ENCODE measurements at regions not wholly inside any gene's neighbourhood (a gene's known extent, or its start where the extent isn't known, plus 50 kb on each side); places are given as distances from the start of the nearest gene placed in this dataset.

DNA sequence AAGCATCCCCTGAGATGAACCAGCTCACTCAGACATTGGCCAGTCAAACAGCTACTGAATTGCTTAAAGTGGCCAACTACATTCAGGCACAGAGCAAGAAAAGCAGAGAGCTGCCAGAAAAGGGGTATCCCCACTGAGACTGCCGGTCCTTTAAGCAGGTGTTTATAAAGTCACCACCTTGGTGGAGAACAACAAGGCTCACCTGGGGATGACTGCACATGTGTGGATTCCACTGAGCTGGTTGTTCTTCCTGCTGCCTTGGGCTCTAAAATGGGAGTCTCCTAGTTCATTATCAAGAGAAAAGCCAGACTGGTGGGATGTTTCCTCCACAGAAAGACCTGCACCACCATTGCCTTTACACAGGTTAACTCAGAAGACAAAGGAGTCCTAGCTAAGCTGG is 51.8 kb upstream of the IPO5 start:
- TF ChIP-seq EP300 (IDR thresholded peaks at IDR 0.05) (no peak), CTCF (IDR thresholded peaks at IDR 0.05) (no peak)
